Endodermal cell (in vitro differentiated cells): ENCODE measurements at regions not wholly inside any gene's neighbourhood (a gene's known extent, or its start where the extent isn't known, plus 50 kb on each side); places are given as distances from the start of the nearest gene placed in this dataset.
"Not testable (repeated sequence)": the region's sequence is repeated elsewhere in the genome, so short reads cannot be mapped to it uniquely, and the experiment has no call there.

ENCODE experiments used
- DNase-seq: peaks from one replicate; pipeline ENCODE4 v3.0.0-alpha.2; 2017
- H3K27ac ChIP-seq: 2 replicates; pipeline ENCODE4 v1.5.1; 2013; ENCODE audit warnings: mild to moderate bottlenecking, low read depth, low read length, moderate library complexity
- H3K27me3 ChIP-seq: 2 replicates; pipeline ENCODE4 v1.6.1; 2013; ENCODE audit warnings: mild to moderate bottlenecking, low read length, moderate library complexity; ENCODE audit not compliant: insufficient read depth, control insufficient read depth, poor library complexity, severe bottlenecking
- H3K36me3 ChIP-seq: 2 replicates; pipeline ENCODE4 v1.7.0; 2013; ENCODE audit warnings: mild to moderate bottlenecking, low read length, moderate library complexity; ENCODE audit not compliant: control insufficient read depth, insufficient read depth
- H3K4me1 ChIP-seq: one replicate; pipeline ENCODE4 v1.7.0; 2013; ENCODE audit warnings: low read length; ENCODE audit not compliant: control insufficient read depth, insufficient read depth
- H3K4me3 ChIP-seq: 2 replicates; pipeline ENCODE4 v1.5.1; 2013; ENCODE audit warnings: mild to moderate bottlenecking, low read length, moderate library complexity
- H3K9ac ChIP-seq: 2 replicates; pipeline ENCODE4 v1.6.1; 2013; ENCODE audit warnings: mild to moderate bottlenecking, low read length, moderate library complexity; ENCODE audit not compliant: poor library complexity, severe bottlenecking; ENCODE audit errors: extremely low read depth
- H3K9me3 ChIP-seq: 2 replicates; pipeline ENCODE4 v1.6.1; 2013; ENCODE audit warnings: mild to moderate bottlenecking, low read length, moderate library complexity; ENCODE audit not compliant: control insufficient read depth
- H3K27ac Mint-ChIP-seq: 2 replicates; pipeline ENCODE4 v1.8.0; 2020; ENCODE audit warnings: mixed read lengths
- H3K27me3 Mint-ChIP-seq: 2 replicates; pipeline ENCODE4 v1.8.0; 2021; ENCODE audit warnings: mild to moderate bottlenecking, mixed read lengths; ENCODE audit not compliant: insufficient read depth
- H3K36me3 Mint-ChIP-seq: 2 replicates; pipeline ENCODE4 v1.8.0; 2020; ENCODE audit warnings: low read depth, mixed read lengths
- H3K4me1 Mint-ChIP-seq: 2 replicates; pipeline ENCODE4 v1.8.0; 2020; ENCODE audit warnings: mixed read lengths
- H3K4me3 Mint-ChIP-seq: 2 replicates; pipeline ENCODE4 v1.8.0; 2020; ENCODE audit warnings: mild to moderate bottlenecking, moderate library complexity, mixed read lengths
- H3K9me3 Mint-ChIP-seq: 2 replicates; pipeline ENCODE4 v1.8.0; 2020; ENCODE audit warnings: mild to moderate bottlenecking, mixed read lengths
- WGBS, 2 experiments: methylation state at CpG; one replicate each; pipeline versions ENCODE4 v1.1.5 to v1.1.7; 2013; ENCODE audit warnings: missing lambda C conversion rate in 2 of 2, mixed read lengths in 1 of 2; ENCODE audit not compliant: insufficient coverage in 1 of 2, insufficient read length in 1 of 2; 5-methylcytosine and 5-hydroxymethylcytosine counted together
- TF ChIP-seq, protein P1 (sequence below): fragments of 200-600 bp; sonication (generic); conservative IDR thresholded peaks from 2 replicates; pipeline ENCODE4 v1.5.0; 2021; ENCODE audit warnings: antibody characterized with exemption, mild to moderate bottlenecking

DNA sequence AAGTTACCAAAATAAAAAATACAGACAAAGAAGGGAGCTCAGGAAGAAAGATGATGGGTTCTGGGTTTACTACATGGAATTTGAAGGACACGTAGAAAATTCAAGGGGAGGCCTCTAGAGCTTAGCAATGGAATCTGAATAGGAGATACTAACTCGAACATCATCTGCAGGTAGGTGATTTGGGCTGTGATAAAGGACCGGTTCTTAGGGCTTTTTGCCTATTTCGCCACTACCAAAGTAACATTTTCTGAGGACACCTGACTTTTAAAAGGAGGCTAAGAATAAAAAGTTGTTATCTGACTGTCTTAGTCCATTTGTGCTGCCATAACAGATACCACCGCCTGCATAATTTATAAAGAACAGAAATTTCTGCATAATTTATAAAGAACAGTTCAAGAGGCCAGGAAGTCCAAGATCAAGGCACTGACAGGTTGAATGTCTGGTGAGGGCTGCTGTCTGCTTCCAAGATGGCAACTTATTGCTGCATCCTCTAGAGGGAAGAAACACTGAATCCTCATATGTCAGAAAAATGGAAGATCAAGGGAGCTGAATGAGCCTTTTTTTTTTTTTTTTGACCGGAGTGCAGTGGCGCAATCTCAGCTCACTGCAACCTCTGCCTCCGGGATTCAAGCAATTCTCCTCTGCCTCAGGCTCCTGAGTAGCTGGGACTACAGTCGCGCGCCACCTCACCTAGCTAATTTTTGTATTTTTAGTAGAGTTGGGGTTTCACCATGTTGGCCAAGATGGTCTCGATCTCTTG lies 67.9 kb upstream of the UBE2E2 start:
- no peaks in the 10 kb centered on the region for H3K27me3 Mint-ChIP-seq

DNA sequence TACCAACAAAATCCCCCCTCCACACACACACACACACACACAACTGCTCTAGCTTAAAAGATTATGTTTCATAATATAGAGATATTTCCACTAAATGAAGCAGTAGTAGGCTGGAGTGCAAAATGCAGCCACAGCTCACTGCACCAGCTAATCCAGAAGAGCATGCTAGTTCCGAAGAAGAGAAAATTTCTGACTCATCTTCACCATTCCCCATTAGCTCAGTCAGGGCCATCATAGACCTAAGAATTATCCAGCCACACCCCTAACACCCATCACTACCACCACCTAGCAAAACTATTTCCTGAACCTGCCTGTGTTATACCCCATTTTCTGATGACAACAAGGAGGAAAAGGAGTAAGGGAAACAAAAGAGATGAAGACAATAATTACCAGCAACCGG lies 67.1 kb upstream of the UBE2E2 start:
- Histone ChIP-seq H3K4me3 (no peak overlapping the region), H3K27ac (no peak overlapping the region), H3K9ac (no peak overlapping the region), H3K27me3 (no peaks in the 10 kb centered on the region), H3K4me1 (no peaks in the 10 kb centered on the region), H3K36me3 (no peaks in the 10 kb centered on the region), H3K9me3 (no peaks in the 10 kb centered on the region)
- no peak for DNase-seq
- TF ChIP-seq, protein P1, sequence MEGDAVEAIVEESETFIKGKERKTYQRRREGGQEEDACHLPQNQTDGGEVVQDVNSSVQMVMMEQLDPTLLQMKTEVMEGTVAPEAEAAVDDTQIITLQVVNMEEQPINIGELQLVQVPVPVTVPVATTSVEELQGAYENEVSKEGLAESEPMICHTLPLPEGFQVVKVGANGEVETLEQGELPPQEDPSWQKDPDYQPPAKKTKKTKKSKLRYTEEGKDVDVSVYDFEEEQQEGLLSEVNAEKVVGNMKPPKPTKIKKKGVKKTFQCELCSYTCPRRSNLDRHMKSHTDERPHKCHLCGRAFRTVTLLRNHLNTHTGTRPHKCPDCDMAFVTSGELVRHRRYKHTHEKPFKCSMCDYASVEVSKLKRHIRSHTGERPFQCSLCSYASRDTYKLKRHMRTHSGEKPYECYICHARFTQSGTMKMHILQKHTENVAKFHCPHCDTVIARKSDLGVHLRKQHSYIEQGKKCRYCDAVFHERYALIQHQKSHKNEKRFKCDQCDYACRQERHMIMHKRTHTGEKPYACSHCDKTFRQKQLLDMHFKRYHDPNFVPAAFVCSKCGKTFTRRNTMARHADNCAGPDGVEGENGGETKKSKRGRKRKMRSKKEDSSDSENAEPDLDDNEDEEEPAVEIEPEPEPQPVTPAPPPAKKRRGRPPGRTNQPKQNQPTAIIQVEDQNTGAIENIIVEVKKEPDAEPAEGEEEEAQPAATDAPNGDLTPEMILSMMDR, result no peak
- H3K36me3 Mint-ChIP-seq, result no peaks in the 10 kb centered on the region
- no peak overlapping the region for H3K27ac Mint-ChIP-seq
- no peaks in the 10 kb centered on the region for H3K27me3 Mint-ChIP-seq
- H3K4me3 Mint-ChIP-seq, result no peak overlapping the region
- no peaks in the 10 kb centered on the region for H3K4me1 Mint-ChIP-seq
- H3K9me3 Mint-ChIP-seq, result no peaks in the 10 kb centered on the region
- 76% methylated on average over 1 of the region's 2 CpGs; no CpG with 5 or more reads in 1 of the 2 experiments for WGBS, 2 experiments

More for the DNA sequence above, 67.9 kb upstream of the UBE2E2 start:
- TF ChIP-seq, protein P1, result no peak
- Histone ChIP-seq H3K27me3 (no peaks in the 10 kb centered on the region), H3K27ac (no peak overlapping the region), H3K4me1 (no peaks in the 10 kb centered on the region), H3K9ac (no peak overlapping the region), H3K9me3 (no peaks in the 10 kb centered on the region), H3K36me3 (no peaks in the 10 kb centered on the region), H3K4me3 (no peak overlapping the region)
- H3K9me3 Mint-ChIP-seq, result no peaks in the 10 kb centered on the region
- WGBS, 2 experiments, result 83 to 90% methylated on average over 4 to 12 of the region's 12 CpGs
- H3K4me3 Mint-ChIP-seq, result no peak overlapping the region
- H3K27ac Mint-ChIP-seq, result no peak overlapping the region
- no peaks in the 10 kb centered on the region for H3K4me1 Mint-ChIP-seq
- DNase-seq, result no peak
- no peaks in the 10 kb centered on the region for H3K36me3 Mint-ChIP-seq

DNA sequence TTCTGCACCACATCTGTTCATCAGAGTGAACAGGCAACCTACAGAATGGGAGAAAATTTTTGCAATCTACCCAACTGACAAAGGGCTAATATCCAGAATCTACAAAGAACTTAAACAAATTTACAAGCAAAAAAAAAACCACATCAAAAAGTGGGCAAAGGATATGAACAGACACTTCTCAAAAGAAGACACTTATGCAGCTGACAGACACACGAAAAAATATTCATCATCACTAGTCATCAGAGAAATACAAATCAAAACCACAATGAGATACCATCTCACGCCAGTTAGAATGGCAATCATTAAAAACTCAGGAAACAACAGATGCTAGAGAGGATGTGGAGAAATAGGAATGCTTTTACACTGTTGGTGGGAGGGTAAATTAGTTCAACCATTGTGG lies 59.1 kb upstream of the UBE2E2 start:
- not testable (repeated sequence) for DNase-seq, H3K9me3 ChIP-seq, H3K9me3 Mint-ChIP-seq, H3K36me3 Mint-ChIP-seq, H3K27me3 Mint-ChIP-seq, H3K27ac Mint-ChIP-seq, H3K4me1 Mint-ChIP-seq, H3K27me3 ChIP-seq, H3K4me3 ChIP-seq, H3K27ac ChIP-seq, H3K9ac ChIP-seq, H3K4me1 ChIP-seq, H3K4me3 Mint-ChIP-seq, H3K36me3 ChIP-seq
- WGBS, 2 experiments, result 81% methylated on average over 2 of the region's 2 CpGs; no CpG with 5 or more reads in 1 of the 2 experiments
